Ascending aorta (tissue), 2 donors: ENCODE measurements at regions not wholly inside any gene's neighbourhood (a gene's known extent, or its start where the extent isn't known, plus 50 kb on each side); places are given as distances from the start of the nearest gene placed in this dataset.
A peak's percentile ranks its signal among the peaks of the same experiment; 100 is the strongest.

Experiments used
- DNase-seq, 2 donors: peaks; one replicate each; pipeline ENCODE4 v3.0.0-alpha.2; 2019; ENCODE audit warnings: low spot score in 2 of 2
- H3K27ac ChIP-seq, 2 donors: fragments of 200-600 bp; sonication (generic); one replicate each; pipeline ENCODE4 v1.5.1; 2016 to 2017; ENCODE audit warnings: mild to moderate bottlenecking in 1 of 2
- H3K27me3 ChIP-seq: fragments of 200-600 bp; sonication (generic); one replicate; pipeline ENCODE4 v1.5.1; 2017
- H3K36me3 ChIP-seq, 2 donors: fragments of 200-600 bp; sonication (generic); one replicate each; pipeline ENCODE4 v1.5.1; 2016
- H3K4me1 ChIP-seq, 2 donors: fragments of 200-600 bp; sonication (generic); one replicate each; pipeline ENCODE4 v1.5.1; 2016 to 2017; ENCODE audit warnings: mild to moderate bottlenecking in 1 of 2
- H3K4me3 ChIP-seq, 2 donors: fragments of 200-600 bp; sonication (generic); one replicate each; pipeline ENCODE4 v1.5.1; 2016 to 2017; ENCODE audit warnings: mild to moderate bottlenecking in 1 of 2
- H3K9me3 ChIP-seq, 2 donors: fragments of 200-600 bp; sonication (generic); one replicate each; pipeline ENCODE4 v1.5.1; 2016
- CTCF ChIP-seq, 3 experiments: fragments of 200-600 bp in 2 of 3; fragments of 450-650 bp in 1 of 3; sonication (generic) in 2 of 3; IDR thresholded peaks; one replicate each; pipeline ENCODE4 v1.5.1; 2016 to 2019; ENCODE audit warnings: antibody characterized with exemption in 3 of 3, mild to moderate bottlenecking in 1 of 3, moderate library complexity in 1 of 3
- intact Hi-C: fragments of 100-400 bp; cut with DNase I; formaldehyde crosslinking; loops from one replicate; pipeline ENCODE4 v1.15.1; 2023

GRCh38 chr13:109276261-109276660 lies 510.1 kb downstream of the IRS2 start:
- TF ChIP-seq CTCF (IDR thresholded peaks at IDR 0.05): no peak
- intact Hi-C loops: no loop called here
- no peaks in the 10 kb centered on the region for H3K9me3 ChIP-seq
- H3K27ac ChIP-seq: no peak overlapping the region
- DNase-seq: no peak
- no peak overlapping the region for H3K4me3 ChIP-seq
- H3K36me3 ChIP-seq: no peaks in the 10 kb centered on the region
- no peaks in the 10 kb centered on the region for H3K27me3 ChIP-seq
- no peaks in the 10 kb centered on the region for H3K4me1 ChIP-seq

GRCh38 chr13:109275852-109276251 lies 510.5 kb downstream of the IRS2 start:
- Histone ChIP-seq H3K4me1 (no peaks in the 10 kb centered on the region), H3K36me3 (no peaks in the 10 kb centered on the region), H3K9me3 (no peaks in the 10 kb centered on the region), H3K27me3 (no peaks in the 10 kb centered on the region), H3K4me3 (no peak overlapping the region), H3K27ac (no peak overlapping the region)
- peak in 1 of 3 experiments; percentile 4 for TF ChIP-seq CTCF (IDR thresholded peaks at IDR 0.05)
- DNase-seq: no peak
- intact Hi-C loops: no loop called here

GRCh38 chr13:109275139-109275745 lies 511.1 kb downstream of the IRS2 start:
- Histone ChIP-seq H3K27me3 (no peaks in the 10 kb centered on the region), H3K36me3 (no peaks in the 10 kb centered on the region), H3K27ac (no peak overlapping the region), H3K4me1 (no peaks in the 10 kb centered on the region), H3K9me3 (no peaks in the 10 kb centered on the region), H3K4me3 (no peak overlapping the region)
- TF ChIP-seq CTCF (IDR thresholded peaks at IDR 0.05): no peak
- intact Hi-C loops: no loop called here
- DNase-seq: no peak

- intact Hi-C loops: no loop called here
- no peak overlapping the region for H3K4me3 ChIP-seq
- no peak for DNase-seq
- H3K27me3 ChIP-seq: no peaks in the 10 kb centered on the region
- H3K36me3 ChIP-seq: no peaks in the 10 kb centered on the region
- no peak overlapping the region for H3K27ac ChIP-seq
- H3K4me1 ChIP-seq: no peaks in the 10 kb centered on the region
- TF ChIP-seq CTCF (IDR thresholded peaks at IDR 0.05): no peak
- H3K9me3 ChIP-seq: no peaks in the 10 kb centered on the region
These were observed 512.1 kb downstream of the IRS2 start for GRCh38 chr13:109274188-109274821.

- no peaks in the 10 kb centered on the region for H3K36me3 ChIP-seq
- no peak for TF ChIP-seq CTCF (IDR thresholded peaks at IDR 0.05)
- H3K4me3 ChIP-seq: no peak overlapping the region
- H3K27ac ChIP-seq: no peak overlapping the region
- intact Hi-C loops: no loop called here
- no peaks in the 10 kb centered on the region for H3K4me1 ChIP-seq
- no peak for DNase-seq
- no peaks in the 10 kb centered on the region for H3K27me3 ChIP-seq
- no peaks in the 10 kb centered on the region for H3K9me3 ChIP-seq
These were observed 513.0 kb downstream of the IRS2 start for GRCh38 chr13:109273326-109273751.
